Prostate gland (tissue), 2 donors: ENCODE measurements at regions not wholly inside any gene's neighbourhood (a gene's known extent, or its start where the extent isn't known, plus 50 kb on each side); places are given as distances from the start of the nearest gene placed in this dataset.

ENCODE experiments used
- DNase-seq: peaks from one replicate; pipeline ENCODE4 v3.0.0-alpha.2; 2019; ENCODE audit warnings: low spot score
- H3K27ac ChIP-seq, 2 donors: fragments of 200-600 bp; sonication (generic); 2 replicates each; pipeline ENCODE4 v1.5.1; 2017 to 2019
- H3K27me3 ChIP-seq: fragments of 200-600 bp; sonication (generic); replicated peaks from 2 replicates; pipeline ENCODE4 v1.5.1; 2019; ENCODE audit not compliant: insufficient read depth
- H3K36me3 ChIP-seq, 2 donors: fragments of 200-600 bp; sonication (generic); 1 replicate in 1 of 2; 2 replicates in 1 of 2; pipeline versions ENCODE4 v1.5.1 to v1.8.1; 2017 to 2019
- H3K4me1 ChIP-seq: fragments of 200-600 bp; sonication (generic); replicated peaks from 2 replicates; pipeline ENCODE4 v1.5.1; 2019
- H3K4me3 ChIP-seq, 2 donors: fragments of 200-600 bp; sonication (generic); 2 replicates each; pipeline ENCODE4 v1.5.1; 2017 to 2019
- H3K9me3 ChIP-seq: fragments of 200-600 bp; sonication (generic); 2 replicates; pipeline ENCODE4 v1.5.1; 2017
- POLR2A ChIP-seq: fragments of 450-650 bp; IDR thresholded peaks from one replicate; pipeline ENCODE4 v1.6.1; 2016; ENCODE audit warnings: antibody characterized with exemption, mild to moderate bottlenecking
- POLR2AphosphoS5 ChIP-seq: sonication (generic); formaldehyde crosslinking; IDR thresholded peaks from one replicate; pipeline ENCODE4 v1.6.1; 2017; ENCODE audit warnings: antibody characterized with exemption
- WGBS: methylation state at CpG from one replicate; pipeline ENCODE4 v1.1.5; 2018; 5-methylcytosine and 5-hydroxymethylcytosine counted together
- intact Hi-C: fragments of 100-400 bp; cut with DNase I; formaldehyde crosslinking; loops from one replicate; pipeline ENCODE4 v1.14.2; 2022
- TF ChIP-seq, protein P1 (sequence below), 4 experiments: fragments of 200-600 bp in 2 of 4; fragments of 450-650 bp in 2 of 4; sonication (generic) in 2 of 4; IDR thresholded peaks; 1 replicate in 3 of 4; 2 replicates in 1 of 4; pipeline ENCODE4 v1.5.1; 2016 to 2019; ENCODE audit warnings: antibody characterized with exemption in 4 of 4, mild to moderate bottlenecking in 2 of 4, moderate library complexity in 2 of 4

GRCh38 chr10:25758041-25758457 is 176.0 kb upstream of the MYO3A start:
- TF ChIP-seq, protein P1, sequence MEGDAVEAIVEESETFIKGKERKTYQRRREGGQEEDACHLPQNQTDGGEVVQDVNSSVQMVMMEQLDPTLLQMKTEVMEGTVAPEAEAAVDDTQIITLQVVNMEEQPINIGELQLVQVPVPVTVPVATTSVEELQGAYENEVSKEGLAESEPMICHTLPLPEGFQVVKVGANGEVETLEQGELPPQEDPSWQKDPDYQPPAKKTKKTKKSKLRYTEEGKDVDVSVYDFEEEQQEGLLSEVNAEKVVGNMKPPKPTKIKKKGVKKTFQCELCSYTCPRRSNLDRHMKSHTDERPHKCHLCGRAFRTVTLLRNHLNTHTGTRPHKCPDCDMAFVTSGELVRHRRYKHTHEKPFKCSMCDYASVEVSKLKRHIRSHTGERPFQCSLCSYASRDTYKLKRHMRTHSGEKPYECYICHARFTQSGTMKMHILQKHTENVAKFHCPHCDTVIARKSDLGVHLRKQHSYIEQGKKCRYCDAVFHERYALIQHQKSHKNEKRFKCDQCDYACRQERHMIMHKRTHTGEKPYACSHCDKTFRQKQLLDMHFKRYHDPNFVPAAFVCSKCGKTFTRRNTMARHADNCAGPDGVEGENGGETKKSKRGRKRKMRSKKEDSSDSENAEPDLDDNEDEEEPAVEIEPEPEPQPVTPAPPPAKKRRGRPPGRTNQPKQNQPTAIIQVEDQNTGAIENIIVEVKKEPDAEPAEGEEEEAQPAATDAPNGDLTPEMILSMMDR (IDR thresholded peaks at IDR 0.05) = peak in 1 of 4 experiments; percentile 26
- TF ChIP-seq POLR2A = no peak
- TF ChIP-seq POLR2AphosphoS5 = no peak
- Histone ChIP-seq H3K36me3 (no peaks in the 10 kb centered on the region), H3K27me3 (no peaks in the 10 kb centered on the region), H3K9me3 (no peaks in the 10 kb centered on the region), H3K27ac (no peak overlapping the region), H3K4me1 (no peaks in the 10 kb centered on the region), H3K4me3 (no peak overlapping the region)
- DNase-seq = no peak
- intact Hi-C loops = no loop called here

DNA sequence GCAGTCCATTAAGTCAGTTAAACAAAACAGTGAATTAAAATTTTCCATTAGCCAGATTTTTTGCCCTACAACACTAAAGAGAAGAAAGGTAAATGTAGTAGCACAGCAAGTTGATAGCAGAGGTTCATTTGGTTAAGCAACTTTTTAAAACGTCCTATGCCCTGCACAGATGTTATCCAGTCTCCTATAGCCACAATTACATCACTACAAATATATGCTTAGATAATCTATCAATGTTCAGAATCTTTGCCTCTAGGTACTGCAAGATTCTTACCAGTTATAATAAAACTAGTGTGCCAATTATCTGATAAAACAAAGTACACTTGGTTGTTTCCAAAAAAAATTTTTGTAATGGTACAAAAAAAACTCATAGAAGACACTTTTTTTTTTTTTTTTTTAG is 175.5 kb upstream of the MYO3A start:
- H3K9me3 ChIP-seq = no peaks in the 10 kb centered on the region
- DNase-seq = no peak
- TF ChIP-seq POLR2A (no peak), POLR2AphosphoS5 (no peak)
- TF ChIP-seq, protein P1 (IDR thresholded peaks at IDR 0.05) = no peak
- 7% methylated on average over 1 of the region's 1 CpG for WGBS
- H3K27ac ChIP-seq = no peak overlapping the region
- no peaks in the 10 kb centered on the region for H3K4me1 ChIP-seq
- no peak overlapping the region for H3K4me3 ChIP-seq
- H3K36me3 ChIP-seq = no peaks in the 10 kb centered on the region
- intact Hi-C loops = no loop called here
- H3K27me3 ChIP-seq = no peaks in the 10 kb centered on the region

DNA sequence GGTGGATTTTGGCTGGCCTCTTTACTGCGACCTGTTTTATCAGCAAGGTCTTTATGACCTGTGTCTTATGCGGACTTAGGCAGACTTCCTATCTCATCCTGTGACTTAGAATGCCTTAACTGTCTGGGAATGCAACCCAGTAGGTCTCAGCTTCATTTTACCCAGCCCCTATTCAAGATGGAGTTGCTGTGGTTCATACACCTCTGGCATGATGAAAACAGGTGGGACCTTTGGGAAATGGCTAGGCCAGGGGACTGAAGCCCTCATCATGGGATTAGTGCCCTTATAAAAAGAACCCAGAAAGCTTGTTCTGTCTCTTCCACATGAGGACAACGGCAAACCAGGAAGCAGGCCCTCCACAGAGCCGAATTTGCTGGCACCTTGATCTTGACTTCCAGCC is 172.1 kb upstream of the MYO3A start:
- intact Hi-C loops = no loop called here
- Histone ChIP-seq H3K9me3 (no peaks in the 10 kb centered on the region), H3K27me3 (no peaks in the 10 kb centered on the region), H3K27ac (no peak overlapping the region), H3K4me1 (no peaks in the 10 kb centered on the region), H3K4me3 (no peak overlapping the region), H3K36me3 (no peaks in the 10 kb centered on the region)
- TF ChIP-seq, protein P1 (IDR thresholded peaks at IDR 0.05) = no peak
- TF ChIP-seq POLR2A (no peak), POLR2AphosphoS5 (no peak)
- 67% methylated on average over 4 of the region's 4 CpGs for WGBS
- no peak for DNase-seq

GRCh38 chr10:25766213-25766612 is 167.8 kb upstream of the MYO3A start:
- DNase-seq = no peak
- Histone ChIP-seq H3K4me3 (no peak overlapping the region), H3K4me1 (no peaks in the 10 kb centered on the region), H3K27ac (no peak overlapping the region), H3K9me3 (no peaks in the 10 kb centered on the region), H3K36me3 (no peaks in the 10 kb centered on the region), H3K27me3 (no peaks in the 10 kb centered on the region)
- whole genome bisulfite sequencing = 48% methylated on average over 2 of the region's 2 CpGs
- TF ChIP-seq POLR2A (no peak), POLR2AphosphoS5 (no peak)
- TF ChIP-seq, protein P1 (IDR thresholded peaks at IDR 0.05) = no peak
- intact Hi-C loops = no loop called here

GRCh38 chr10:25766687-25767221 is 167.3 kb upstream of the MYO3A start:
- H3K9me3 ChIP-seq = no peaks in the 10 kb centered on the region
- H3K27me3 ChIP-seq = no peaks in the 10 kb centered on the region
- H3K4me3 ChIP-seq = no peak overlapping the region
- no peak for TF ChIP-seq POLR2AphosphoS5
- TF ChIP-seq, protein P1 (IDR thresholded peaks at IDR 0.05) = no peak
- TF ChIP-seq POLR2A = no peak
- no peaks in the 10 kb centered on the region for H3K36me3 ChIP-seq
- no peak overlapping the region for H3K27ac ChIP-seq
- no peak for DNase-seq
- intact Hi-C loops = no loop called here
- WGBS = 6% methylated on average over 16 of the region's 16 CpGs
- no peaks in the 10 kb centered on the region for H3K4me1 ChIP-seq
